HL-60 (cell line): ENCODE measurements at regions not wholly inside any gene's neighbourhood (a gene's known extent, or its start where the extent isn't known, plus 50 kb on each side); places are given as distances from the start of the nearest gene placed in this dataset.

Experiments
- CTCF ChIP-seq: IDR thresholded peaks from one replicate; pipeline ENCODE4 v1.5.1; 2011; ENCODE audit warnings: low read length, control low read depth, inconsistent platforms; ENCODE audit not compliant: insufficient read depth
- POLR2AphosphoS5 ChIP-seq: IDR thresholded peaks from 2 replicates; pipeline ENCODE4 v1.6.1; 2012; ENCODE audit warnings: low read depth
- REST ChIP-seq: IDR thresholded peaks from 2 replicates; pipeline ENCODE4 v1.6.1; 2012; ENCODE audit warnings: low read depth; ENCODE audit not compliant: insufficient replicate concordance
- SPI1 ChIP-seq: IDR thresholded peaks from 2 replicates; pipeline ENCODE4 v1.6.1; 2012; ENCODE audit warnings: low read depth, mild to moderate bottlenecking, borderline replicate concordance

- no peak for TF ChIP-seq POLR2AphosphoS5
- TF ChIP-seq CTCF = no peak
- TF ChIP-seq REST = no peak
- TF ChIP-seq SPI1 = peak; percentile 77
These were observed 820.7 kb downstream of the GRID1 start for GRCh38 chr10:85545874-85546273.
